AML-193 (cell line): ENCODE measurements at regions not wholly inside any gene's neighbourhood (a gene's known extent, or its start where the extent isn't known, plus 50 kb on each side); places are given as distances from the start of the nearest gene placed in this dataset.

Experiments used
- DNase-seq, 2 experiments: peaks; one replicate each; lab custom pipeline; 2025; lab: John Stamatoyannopoulos, UW

DNA sequence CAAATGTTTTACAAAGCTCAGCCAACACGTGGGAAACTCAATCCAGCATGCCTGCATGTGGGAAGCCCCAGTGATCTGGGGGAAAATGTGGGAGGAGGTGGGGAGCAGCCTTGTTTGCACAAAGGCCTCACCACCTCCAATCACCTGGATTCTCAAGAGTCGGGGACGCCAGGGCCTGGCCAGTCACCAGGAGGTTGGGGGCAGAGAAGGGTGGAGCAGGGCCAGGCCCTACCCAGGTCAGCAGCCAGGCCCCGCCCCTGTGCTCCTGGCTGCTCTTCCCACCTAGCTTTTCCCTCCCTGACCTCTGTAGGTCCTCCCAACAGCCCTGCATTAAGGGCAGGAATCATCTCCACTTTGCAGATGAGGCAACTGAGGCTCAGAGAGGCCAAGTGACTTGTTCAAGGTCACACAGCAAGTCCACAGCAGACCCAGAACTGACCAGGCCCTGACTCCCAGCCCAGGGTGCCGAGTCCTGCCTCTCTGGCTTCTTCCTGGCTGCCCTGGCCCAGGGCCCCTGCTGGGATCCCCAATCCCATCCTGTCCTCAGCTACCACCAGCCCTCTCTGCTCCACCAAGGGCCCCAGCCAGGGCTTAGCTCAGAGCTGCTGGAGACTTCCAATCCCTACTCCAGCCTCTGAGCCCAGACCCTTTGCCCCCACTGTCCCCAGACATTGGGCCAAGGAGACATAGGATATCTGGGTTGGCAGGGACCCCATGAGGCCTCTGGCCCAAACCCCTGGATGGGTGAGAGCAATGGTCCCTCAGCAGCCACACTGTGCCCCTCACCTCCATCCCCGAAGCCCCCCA is 508.6 kb downstream of the PTPRU start:
- DNase-seq: no peak

DNA sequence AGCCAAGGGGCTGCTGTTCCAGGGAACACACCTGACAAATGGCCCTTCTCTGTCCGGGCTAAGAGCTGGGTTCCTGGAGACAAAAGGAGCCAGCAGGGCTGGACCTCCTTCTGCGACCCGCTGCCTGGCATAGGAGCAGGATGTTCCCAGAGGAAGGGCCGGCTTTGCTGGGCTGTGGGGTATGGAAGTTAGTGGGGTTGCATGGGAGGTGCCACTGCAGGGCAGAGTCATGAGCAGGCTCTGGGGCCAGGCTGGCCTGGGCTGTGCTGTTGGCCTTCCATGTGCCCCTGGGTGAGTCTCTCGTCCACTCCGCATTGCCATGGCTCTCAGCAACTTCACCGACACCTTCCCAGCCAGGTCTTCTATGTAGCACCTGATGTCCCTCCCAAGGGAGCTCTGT is 507.6 kb downstream of the PTPRU start:
- DNase-seq: no peak

DNA sequence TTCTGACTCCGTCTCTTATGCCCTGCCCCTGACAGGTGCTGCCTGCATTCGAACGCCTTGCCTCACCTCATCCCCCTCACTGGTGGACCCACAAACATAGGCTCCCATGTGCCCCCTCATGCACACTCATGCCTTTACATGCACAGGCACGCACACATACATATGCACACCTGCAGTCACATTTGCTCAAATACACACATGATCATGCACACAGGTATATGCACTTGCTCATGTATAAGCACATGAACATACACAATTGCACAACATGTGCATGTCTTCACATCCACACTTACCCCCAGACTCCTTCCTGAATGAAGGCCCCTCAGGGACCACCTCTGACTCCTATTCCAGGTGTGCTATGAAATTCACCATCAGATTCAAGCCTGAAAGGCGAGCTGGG is 506.9 kb downstream of the PTPRU start:
- DNase-seq: no peak

DNA sequence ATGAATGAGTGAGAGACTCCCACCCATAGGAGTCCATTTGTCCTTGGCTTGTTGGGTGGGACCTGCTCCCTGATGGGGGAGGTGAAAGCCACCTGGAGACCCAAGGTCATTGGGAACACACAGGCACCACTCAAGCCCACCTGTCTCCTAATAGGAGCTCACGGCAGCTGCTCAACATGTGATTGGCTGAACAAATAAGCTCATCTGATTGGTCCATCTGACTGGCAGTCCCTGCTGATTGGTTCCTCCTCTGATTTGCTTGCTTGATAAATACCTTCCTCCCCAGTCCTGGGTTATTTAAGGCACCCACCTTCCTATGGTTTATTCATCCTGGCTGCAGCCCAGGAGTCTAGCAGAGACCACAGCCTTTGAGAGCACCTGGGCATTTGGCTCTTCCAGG is 502.9 kb downstream of the PTPRU start:
- DNase-seq: no peak

DNA sequence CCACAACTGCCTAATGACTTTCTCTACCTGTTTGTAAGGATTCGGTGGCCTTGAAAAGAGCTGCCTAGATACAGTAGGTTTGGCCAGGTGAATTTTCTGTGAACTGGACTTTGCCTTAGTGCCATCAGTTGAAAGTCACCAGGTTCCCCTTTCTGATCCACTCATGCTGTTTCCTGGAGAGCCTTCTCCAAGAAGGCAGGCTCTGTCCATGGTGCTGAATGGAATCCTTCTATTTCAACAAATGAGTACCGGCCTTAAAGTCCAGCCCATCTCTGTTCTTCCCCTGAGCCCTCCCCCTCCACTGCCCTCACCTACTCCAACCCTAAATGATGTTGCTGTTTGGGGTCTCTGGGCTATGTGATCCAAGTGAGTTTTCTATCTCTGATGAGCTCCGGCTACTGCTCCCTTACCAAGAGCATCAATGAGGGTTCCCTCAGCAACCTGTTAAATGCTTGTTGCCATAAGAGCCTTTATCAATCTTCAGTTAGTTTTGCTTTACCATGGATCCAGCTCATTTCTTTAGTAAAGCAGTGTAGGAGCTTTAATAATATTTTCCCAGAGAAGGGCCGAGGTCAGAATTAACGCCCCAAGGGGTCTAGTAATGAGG is 500.4 kb downstream of the PTPRU start:
- DNase-seq: peak in 1 of 2 experiments; percentile 36

DNA sequence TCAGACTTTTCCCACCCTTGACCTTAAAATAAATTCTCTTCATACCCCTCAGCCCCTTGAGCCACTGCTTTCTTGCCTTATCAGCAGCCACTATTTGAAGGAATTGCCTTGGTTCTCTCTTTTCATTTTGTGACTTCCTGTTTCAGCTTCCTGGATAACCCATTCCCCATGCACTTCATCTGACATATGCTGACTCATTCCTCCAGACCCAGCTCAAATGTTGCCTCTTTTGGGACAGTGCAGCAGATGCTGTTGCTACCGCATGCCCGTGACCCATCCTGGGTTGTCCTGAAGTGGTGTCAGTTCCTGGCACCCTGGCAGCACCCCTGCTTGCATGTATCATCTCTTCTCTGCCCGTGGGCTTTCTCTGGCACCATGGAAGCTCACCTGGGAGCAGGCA is 496.1 kb downstream of the PTPRU start:
- DNase-seq: no peak

DNA sequence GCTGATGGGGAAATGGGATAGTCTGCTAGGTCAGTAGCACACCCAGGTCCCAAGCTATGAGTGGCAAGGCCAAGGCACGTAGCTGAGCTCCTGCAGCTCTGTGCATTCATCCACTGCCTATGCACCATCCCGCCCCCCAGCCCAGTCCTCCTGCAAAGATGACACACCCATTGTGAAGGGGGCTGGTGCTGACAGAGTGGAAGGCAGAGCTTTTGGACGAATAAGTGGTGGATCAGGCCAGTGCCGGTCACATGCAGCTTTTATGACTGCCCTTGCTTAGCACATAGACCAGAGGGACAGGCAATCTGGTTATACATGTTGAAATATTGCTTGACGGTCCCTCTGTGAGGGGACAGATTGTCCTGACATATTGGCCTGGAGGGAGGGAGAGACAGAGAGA is 494.3 kb downstream of the PTPRU start:
- no peak for DNase-seq

DNA sequence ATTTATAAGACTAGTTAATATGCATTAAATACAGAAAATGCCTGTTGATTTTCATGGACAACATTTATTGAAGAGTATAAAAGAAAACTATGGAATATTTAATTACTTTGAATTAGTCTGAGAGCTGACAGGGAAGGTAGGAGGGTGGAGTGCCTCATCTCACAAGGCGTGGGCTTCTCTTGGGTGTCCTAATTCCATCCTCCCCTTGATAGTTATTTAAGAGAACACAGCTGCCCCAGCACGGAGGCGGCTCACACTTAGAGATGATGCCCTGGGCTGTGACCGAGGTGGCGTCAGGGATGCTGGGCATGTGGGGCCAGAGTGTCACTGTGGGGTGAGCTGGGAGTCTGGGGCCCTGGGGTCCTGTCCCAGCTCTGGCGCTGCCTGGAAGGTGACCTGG is 493.0 kb downstream of the PTPRU start:
- no peak for DNase-seq

DNA sequence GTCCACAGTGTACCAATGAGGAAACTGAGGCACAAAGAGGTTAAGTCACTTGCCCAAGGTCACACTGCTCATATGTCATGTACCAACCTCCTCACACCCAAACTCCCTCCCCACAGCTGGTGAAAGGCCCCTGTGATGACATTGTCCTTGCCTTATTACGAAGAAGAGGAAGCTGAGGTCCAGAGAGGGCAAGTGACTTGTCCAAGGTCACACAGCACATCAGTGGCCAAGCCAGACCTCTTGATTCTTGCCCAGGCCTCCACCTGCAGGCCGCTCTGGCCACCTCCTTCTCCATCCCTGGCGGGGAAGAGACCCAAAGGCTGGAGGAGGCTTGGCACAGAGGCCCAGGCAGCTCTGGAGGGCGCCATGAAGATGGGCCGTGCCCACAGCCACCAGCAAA is 492.4 kb downstream of the PTPRU start:
- DNase-seq: no peak

DNA sequence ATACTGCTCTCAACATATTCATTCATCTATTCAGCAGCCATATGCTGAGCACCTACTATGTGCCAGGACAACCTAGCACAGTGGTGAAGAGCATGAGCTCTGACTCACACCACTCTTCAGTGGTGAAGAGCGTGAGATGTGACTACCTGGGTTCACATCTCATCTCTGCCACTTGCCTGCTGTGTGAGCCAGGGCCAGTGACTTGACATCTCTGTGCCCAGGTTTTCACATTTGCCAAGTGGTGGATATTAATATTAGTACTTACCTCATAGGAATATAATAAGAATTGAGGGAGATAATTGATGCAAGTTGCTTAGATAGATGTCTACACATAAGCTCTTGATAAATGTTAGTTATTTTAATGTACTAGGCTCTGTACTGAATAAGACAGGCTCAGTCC is 488.9 kb downstream of the PTPRU start:
- DNase-seq: no peak

DNA sequence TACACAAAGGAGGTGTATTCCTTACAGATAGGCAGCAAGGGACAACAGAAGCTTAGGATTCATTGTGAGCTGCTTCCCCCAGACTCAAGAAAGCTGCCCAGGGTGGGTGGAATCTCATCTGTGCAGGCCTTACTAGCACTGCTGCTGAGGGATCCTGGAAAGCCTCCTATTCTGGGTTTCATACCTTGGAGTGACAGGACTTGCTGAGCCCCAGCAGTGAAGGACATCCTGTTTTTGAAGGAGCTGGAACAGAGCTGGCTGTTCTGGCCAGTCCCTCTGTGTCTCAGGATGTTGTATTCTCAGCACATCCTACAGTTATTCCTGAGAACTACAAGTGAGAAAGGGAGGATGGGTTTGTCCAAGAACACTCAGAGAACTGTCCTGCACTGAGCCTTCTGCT is 486.3 kb downstream of the PTPRU start:
- no peak for DNase-seq

DNA sequence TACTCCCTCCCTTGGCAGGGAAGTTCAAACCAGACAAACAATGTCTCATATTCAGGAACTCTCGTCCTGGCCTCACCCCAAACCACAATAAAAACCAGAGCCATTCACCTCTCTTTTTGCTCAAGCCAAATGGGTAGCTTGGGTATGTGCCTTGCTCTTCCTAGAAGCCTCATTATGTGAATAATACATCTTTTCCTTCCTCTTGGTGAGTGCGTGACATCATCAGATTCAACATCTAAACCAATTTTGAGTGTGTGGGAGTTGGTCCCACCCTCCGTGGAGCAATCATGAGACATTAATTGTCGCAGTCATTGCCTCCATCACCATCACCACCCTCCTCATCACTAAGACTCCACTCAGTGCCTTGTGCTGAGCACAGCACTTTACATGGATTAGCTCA is 482.9 kb downstream of the PTPRU start:
- DNase-seq: no peak

DNA sequence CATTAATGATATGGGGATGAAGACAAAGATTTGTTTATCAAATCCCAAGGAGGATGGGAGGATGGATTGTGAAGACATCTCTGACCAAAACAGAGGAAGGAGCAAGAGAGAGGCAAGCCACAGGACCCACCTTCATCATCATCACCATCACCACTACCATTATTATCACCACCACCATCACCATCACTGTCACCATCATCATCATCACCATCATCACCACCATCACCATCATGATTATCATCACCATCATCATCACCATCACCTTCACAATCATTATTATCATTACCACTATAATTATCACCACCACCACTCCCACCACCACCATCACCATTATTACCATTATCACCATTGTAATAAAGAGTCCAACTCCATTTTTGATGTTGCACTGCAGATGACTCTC is 482.5 kb downstream of the PTPRU start:
- DNase-seq: no peak

DNA sequence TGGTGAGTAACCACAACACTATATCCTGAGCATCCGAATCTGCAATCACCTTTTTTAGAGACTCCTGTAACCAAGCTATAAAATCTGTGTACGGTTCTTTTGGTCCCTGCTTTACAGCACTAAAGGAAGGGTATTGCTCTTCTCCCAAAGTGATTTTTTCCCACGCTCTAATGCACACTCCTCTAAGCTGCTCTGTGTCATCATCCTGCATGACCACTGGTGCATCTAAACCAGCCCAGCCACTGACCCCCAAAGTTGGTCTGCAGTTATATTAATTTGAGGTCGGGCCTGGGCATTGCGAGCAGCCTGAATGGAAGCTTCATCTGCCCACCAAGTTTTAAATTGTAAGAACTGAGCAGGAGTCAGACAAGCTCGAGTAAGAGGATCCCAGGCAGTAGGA is 480.0 kb downstream of the PTPRU start:
- DNase-seq: no peak

DNA sequence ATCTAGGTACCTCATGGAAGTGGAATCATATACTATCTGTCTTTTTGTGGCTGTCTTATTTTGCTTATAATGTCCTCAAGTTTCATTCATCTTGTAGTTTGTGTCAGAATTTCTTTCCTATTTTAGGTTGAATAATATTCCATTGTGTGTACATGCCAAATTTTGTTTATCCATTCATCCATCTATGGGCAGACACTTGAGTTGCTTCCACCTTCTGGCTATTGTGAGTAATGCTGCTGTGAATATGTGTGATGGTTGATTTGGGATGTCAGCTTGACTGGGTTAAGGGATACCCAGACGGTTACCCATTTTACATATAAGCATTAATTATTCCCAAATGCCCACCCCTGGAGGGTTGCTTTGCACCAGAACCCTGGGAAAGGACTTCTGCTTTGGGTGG is 477.5 kb downstream of the PTPRU start:
- no peak for DNase-seq

DNA sequence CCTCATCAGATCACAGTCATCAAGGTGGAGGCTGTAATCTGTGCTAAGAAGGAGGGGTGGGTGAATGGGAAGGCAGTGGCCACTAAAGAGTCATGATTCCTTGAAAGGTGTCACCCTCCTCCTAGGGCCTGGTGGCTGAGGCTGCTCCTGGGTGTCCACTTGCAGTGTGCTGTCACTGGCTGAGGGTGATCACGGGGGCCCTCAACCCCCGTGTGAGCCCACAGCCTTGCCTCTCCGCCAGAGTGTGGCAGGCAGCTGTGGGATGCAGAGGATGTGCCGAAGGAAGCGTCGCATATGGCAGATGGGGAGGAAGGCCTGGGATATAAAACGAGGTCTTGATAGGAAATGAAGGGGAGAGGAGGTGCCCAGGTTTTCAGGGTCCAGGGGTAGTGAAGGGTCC is 476.5 kb downstream of the PTPRU start:
- DNase-seq: no peak

DNA sequence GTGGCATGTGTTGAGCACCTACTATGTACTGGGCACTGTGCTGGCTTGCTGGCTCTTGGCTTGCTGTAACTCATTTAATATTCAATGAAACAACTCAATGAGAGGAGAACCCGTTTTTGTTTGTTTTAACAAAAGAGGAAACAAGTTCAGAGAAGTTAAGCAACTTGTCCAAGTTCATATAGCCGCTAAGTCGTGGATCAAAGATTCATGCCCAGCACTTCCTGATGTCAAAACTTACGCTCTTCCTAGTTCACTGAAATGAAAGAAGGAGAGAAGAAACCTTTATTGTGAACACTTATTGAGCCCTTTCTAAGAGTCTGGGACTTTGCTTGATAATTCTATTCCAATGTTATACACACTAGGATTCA is 475.9 kb downstream of the PTPRU start:
- no peak for DNase-seq

DNA sequence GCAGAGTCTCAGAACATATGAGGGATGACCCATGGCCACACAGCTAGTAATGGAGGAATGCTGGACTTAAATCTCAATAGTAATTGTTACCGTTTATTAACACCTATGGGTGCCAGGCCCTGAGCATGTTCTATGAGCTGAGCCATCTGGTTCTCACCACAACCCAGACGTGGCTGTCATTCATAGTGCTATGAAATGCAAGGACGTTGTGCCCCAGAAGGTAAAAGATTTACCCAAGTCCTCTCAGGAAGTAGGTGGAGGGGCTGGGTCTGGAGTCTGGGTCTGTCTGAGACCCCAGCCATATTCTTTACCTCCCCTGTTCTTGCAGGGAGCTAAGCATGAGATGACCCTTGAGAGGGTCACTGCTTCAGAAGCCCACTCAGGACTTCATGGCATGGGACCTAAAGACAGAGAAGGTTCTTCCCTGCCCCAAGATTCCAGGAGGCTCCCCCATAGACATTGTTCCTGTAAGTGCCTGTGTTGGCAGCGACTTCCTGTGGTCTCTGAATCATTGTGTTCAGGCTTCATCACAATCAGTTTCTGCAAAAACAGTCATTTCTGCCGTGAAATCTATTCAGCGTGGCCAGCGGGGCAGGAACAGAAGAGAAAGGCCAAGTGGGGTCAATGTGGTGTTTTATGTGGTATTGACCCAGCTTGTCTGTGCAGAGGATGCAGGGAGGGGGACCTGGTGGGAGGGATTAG is 475.4 kb downstream of the PTPRU start:
- no peak for DNase-seq

DNA sequence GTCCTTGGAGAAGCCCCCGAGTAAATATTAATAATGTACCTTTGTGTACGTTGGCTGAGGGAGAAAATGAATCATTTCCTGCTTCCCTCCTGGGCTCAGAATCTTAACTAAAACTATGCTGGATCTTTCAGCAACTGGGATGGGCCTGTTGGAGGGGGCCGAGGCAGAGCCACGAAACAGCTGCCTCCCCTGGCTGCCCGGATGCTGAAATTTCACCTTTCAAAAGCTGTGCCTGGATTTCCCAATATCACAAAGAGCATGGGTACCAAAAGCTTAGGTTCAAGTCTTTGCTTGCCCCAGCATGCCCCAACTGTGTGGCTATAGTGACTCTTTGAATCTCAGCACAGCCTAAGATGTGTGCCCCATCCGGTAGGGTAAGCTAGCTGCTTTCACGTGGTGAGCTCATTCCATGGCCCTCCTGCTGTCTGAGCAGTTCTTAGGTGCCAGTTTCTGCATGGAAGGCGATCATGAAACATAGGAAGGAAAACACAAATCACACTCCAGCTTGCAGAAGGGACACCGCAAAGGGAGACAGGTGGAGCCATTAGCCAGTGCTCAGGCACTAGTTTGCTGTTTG is 473.5 kb downstream of the PTPRU start:
- DNase-seq: no peak

DNA sequence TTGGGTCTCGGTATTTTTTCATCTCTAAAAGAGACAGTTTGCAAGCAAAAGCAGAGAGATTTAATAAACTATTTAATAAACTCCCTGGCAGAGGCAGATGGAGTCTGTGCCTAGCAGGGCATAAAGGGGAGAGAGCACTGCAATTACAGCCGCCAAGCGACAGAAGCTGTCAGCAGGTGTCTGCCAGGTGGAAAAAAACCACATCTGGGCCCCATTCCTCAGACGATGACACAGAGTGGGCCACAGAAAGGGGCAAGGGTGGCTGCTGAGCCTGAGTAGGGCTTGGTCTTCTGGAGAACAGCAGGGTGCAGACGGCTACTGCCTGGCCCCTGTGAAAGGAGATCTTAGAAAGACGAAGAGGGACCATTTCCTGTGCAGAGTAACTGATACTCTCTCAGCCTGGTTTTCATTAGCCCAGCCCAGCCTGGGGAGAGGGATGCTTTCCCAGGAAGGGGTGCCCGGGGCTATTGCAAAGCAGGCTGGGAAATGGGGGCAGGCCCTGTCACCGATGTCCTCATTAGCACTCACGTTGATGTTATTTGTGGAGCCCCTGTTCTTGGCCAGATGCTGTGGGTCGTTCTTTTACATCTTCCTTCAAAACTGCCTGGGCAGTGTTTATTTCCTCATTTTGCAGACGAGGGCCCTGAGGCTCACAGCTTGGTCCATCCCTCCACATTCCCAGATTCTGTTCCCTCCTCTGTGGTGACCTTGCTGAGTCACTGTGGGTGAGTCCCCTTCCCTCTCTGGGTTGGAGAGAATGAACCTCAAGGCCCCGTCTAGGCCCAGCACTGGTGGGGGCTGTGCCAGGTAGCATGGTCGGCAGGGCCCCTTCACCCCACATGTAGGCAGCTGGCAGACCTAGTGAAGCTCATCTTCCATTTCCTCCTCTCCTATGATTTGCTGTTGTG is 472.7 kb downstream of the PTPRU start:
- DNase-seq: no peak

DNA sequence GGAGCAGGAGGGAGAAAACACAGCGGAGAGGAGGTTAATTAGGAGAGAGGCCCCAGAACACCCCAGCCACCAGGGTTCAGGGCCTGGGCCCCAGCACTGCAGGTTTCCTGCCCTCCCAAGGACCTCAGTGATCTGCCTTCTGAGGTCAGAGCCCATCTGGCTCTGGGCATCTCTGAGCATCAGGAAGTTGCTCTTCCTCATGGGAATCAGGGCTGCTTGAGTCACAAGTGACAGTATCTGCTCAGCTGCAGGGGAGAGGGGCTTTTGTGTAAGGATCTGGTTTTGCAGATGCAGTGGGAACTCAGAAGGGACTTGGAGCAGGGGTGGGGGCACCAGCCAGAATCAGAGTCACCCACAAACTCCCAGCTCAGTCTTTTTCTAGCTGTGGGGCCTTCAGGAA is 472.1 kb downstream of the PTPRU start:
- DNase-seq: no peak

DNA sequence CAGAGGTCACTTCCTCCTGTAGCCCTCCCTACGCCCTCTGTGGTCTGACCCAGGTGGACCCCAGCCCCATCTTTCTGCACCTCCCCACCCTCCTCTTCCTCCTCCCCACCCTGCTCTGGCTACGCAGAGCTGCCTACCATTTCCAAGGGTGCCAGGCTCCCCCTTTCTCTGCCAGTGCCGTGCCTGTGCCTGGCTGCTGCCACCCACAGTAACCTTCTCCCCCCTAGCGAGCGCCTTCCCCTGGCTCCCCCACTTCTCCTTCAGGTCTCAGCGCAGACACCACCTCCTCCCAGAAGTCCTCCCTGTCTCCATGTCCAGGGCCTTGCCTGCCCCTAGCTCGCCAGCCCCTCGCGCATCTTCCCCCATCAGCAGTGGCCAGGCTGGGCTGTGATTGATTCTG is 471.5 kb downstream of the PTPRU start:
- no peak for DNase-seq
